ENCODE measurements at regions not wholly inside any gene's neighbourhood (a gene's known extent, or its start where the extent isn't known, plus 50 kb on each side); places are given as distances from the start of the nearest gene placed in this dataset.

DNA sequence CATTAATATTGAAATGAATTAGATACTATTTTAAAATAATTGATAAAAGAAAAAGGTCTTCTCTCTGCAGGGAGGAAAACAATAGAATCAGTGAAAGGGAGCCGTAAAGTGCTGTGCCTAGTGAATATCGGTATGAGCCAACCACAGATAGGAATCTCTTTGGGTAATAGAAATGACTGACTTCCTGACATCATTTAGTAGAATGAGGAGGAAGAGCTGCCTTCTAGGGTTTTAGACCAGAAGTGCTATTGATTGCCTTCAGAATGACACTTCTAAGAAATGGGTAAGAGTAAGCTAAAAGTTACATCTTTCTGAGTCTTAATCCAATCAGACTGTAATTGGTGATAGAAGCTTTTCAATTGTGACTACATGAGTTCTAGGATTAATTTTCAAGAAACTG is 134.0 kb upstream of the MAP9 start:
- no peak for DNase-seq

DNA sequence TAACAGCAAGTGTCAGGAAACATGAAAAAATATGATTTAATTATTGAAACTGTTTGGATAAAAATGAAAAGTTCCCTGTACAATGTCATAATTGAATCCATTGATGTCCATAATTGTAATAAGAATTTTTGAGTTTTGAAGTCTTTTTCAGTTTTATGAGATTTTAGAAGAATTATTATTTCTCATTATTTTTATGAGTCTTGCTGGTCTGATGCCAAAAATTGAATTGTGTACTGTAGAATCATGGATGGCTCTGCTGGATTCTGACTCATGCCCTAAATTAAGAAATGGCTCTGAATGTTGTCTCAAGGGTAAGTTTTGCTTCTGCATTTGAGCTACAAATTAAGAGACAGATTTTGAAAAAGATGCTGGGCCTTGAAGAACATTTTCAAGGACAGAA is 132.8 kb upstream of the MAP9 start:
- DNase-seq = no peak

GRCh38 chr4:155506745-155507144 is 130.0 kb upstream of the MAP9 start:
- DNase-seq = no peak

- DNase-seq = no peak
These were observed 128.6 kb upstream of the MAP9 start for GRCh38 chr4:155505321-155505720.

GRCh38 chr4:155497306-155497705 is 120.5 kb upstream of the MAP9 start:
- no peak for DNase-seq

DNA sequence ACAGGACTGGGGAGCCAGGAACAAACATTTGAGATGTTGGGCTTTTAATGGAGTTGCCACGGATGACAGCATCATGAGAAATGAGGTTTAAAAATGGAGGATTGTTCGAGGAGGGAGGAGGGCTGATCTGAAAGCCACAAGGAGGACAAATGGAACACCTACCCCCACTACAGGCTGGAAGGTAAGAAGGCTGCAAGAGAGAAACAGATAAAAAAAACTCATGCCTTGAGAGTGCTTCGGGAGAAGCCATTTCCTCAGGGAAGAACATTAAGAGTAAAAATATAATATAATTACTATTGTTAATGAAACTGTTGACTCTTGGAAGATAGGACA is 119.5 kb upstream of the MAP9 start:
- no peak for DNase-seq

DNA sequence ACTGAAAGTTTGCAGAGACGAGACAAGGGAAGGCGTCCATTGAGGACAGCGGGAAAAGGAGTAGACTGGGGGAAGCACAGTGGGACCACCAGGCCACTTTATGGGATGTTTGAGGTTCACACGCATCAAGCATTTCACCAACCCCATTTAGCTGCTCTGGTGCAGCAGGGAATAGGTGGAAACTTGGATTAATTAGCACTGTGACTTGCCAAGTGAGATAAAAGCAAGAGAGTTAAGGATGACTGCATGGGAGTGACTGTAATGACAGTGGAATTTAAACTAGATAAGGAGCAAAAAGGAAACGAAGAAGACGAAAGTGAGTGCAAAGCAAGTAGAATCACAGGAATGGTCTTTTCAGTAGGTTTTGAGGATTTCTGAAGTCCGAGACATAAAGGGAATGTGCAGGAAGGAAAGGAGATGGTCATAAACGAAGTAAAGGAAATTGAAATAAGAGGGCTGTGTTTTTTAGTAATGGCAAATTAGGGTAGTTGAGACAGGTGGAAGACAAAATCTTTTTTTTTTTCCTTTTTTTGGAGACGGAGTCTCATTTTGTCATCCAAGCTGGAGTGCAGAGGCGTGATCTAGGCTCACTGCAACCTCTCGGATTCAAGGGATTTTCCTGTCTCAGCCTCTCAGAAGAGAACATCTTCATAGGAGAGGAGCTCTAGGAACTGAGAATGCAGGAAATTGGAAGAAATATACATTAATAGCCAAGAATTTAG is 119.0 kb upstream of the MAP9 start:
- DNase-seq = no peak

- no peak for DNase-seq
These were observed 117.4 kb upstream of the MAP9 start for GRCh38 chr4:155494037-155494718.

GRCh38 chr4:155491336-155492120 is 114.8 kb upstream of the MAP9 start:
- no peak for DNase-seq

DNA sequence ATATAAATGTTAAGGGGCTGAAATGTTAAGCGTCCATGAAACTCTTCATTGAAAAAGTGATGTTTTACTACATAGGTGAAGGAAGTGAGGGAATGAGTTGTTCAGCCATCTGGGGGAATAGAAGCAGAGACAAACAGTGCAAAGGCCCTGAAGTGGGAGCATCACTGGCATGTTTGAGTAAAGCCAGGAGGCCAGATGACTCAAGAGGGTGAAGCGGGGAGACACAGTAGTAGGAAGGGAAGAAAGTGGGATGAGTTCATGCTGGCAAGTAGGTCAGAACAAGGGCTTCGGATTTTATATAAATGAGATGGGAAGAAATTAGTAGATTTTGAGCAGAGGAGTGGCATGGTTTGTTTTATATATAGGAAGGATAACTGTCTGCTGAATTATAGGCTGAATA is 112.5 kb upstream of the MAP9 start:
- no peak for DNase-seq

GRCh38 chr4:155488691-155489090 is 111.9 kb upstream of the MAP9 start:
- no peak for DNase-seq

DNA sequence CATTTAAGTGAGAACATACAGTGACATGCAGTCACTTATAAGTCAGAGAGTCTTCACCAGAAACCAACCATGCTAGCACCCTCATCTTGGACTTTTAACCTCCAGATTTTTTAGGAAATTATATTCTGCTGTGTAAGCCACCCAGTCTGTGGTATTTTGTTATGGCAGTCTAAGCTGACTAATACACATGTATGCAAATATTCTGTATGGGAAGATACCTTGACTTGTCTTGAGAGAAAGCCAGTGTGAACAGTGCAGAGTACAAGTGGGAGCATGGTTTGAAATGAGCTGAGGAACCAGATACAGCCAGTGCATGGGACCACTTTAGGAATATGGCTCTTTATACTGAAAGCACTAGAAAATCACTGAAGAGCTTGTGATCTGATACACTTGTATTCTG is 110.4 kb upstream of the MAP9 start:
- DNase-seq = no peak

DNA sequence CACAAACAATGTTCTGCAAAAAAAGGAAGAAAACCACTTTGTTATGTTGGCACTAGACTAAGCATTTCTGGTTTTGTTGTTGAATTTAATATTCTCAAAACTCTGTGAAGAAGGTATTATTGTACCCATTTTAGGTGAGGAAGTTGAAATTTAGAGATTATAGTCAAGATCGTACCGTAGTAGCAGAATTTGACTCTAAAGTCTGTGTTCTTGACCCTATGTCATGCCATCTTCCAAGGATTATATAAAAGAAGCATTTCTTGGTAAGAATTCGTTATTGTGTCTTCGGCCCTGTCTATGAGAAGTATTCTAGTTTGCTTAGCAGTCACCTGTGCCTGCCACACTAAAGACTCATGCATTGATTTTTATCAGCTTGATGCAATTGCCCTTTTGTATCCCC is 104.4 kb upstream of the MAP9 start:
- no peak for DNase-seq

DNA sequence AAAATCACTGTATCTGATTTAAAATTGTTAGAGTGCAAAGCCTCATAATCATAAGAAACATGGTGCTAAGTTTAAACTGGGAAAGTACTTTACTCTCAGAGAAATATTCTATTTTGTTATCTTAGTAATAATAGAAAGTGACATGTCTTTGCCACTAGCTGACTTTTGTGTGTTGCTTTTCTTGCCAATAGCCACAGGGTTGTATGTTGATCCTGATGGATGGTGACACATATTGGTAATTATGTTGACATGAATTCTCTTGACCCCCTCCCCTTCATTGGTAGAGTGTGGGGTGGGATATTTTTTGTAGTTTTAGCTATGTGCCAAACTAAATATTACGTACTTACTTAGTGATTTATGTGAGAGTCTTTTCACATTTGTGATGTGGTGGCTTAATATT is 103.1 kb upstream of the MAP9 start:
- DNase-seq = no peak

GRCh38 chr4:155478336-155478835 is 101.6 kb upstream of the MAP9 start:
- no peak for DNase-seq

DNA sequence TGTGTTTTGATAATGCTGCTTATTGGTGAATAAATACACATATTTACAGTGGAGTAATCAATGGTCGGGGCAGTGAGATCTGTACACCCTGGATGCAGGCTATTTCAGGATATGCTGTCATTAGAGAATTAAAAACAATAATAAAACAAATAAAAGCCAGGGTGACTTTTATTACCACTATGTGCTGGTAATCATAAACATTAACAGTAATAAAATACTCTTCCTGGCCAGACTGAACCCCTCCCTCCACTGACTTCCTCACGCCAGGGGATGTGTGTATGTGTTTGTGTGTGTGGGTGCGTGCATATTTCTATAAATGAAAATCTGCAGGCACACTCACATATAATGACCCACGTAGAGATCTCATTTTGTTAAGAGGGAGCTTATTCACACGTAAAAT is 98.0 kb upstream of the MAP9 start:
- no peak for DNase-seq

- DNase-seq = no peak
These were observed 96.8 kb upstream of the MAP9 start for GRCh38 chr4:155473420-155474095.

DNA sequence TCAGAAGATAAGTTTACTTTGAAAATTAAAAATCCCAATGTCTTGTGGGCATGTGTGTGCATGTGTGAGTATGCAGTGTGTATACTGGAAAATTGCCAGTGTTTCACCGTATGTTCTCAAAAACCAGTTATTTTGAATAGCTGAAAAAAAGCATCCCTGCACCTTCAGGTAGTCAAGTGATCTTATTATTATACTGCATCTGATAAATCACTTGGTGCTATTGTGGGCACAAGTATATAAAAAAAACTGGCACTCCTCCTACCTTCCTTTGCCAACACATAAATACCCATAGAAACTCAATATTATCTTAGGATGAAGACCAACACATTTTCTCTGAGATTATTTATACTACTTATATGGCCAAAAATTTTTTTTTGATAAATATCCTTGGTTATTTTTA is 91.5 kb upstream of the MAP9 start:
- DNase-seq = no peak

DNA sequence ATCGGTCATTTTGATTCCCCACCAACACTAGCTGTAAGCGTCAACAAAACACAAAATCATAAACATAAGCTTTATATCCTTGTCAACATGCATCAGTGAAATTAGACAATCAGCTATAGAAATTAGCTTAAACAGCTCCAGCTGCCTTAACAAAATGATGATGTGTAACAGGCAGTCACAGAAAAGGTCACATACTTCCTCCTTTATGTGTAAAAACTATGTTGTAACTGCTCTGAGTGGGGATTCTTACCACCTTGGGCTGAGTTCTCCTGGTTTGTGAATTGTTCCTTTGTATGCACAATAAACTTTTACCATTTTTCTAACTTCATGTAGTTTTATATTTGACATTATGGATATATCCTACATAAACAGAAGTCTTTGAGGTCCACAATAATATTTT is 73.9 kb upstream of the MAP9 start:
- DNase-seq = no peak

GRCh38 chr4:155445306-155445705 is 68.5 kb upstream of the MAP9 start:
- no peak for DNase-seq

DNA sequence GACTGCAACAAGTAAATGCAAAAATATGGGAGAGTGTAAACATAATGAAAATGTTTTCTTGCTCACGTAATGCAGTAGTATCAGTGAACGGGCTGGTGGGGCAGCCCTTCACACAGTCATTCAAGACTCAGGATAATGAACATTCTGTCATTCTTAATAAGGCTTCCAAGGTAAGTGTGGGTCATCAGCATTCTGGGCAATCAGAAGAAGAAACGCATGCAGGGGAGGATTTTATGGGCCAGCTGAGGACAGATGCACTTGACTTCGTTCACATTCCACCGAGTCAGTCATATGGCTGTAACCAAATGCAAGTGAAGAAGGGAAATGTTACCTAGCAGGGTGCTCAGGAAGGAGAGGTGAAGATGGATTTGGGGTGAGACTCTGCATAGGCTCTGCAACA is 68.0 kb upstream of the MAP9 start:
- no peak for DNase-seq

GRCh38 chr4:155442267-155443105 is 65.7 kb upstream of the MAP9 start:
- peak; percentile 29 for DNase-seq

GRCh38 chr4:155441475-155441874 is 64.7 kb upstream of the MAP9 start:
- no peak for DNase-seq
